PC-9 (cell line): ENCODE measurements at regions not wholly inside any gene's neighbourhood (a gene's known extent, or its start where the extent isn't known, plus 50 kb on each side); places are given as distances from the start of the nearest gene placed in this dataset.

Experiments
- EZH2 ChIP-seq: fragments of 200-600 bp; sonication (generic); IDR thresholded peaks from 2 replicates; pipeline ENCODE4 v1.8.0; 2017; ENCODE audit warnings: antibody characterized with exemption, low read depth
- TF ChIP-seq, protein P1 (sequence below): fragments of 200-600 bp; sonication (generic); conservative IDR thresholded peaks from 2 replicates; pipeline ENCODE4 v1.6.1; 2017; ENCODE audit warnings: mixed run types, antibody characterized with exemption, mild to moderate bottlenecking, moderate library complexity

DNA sequence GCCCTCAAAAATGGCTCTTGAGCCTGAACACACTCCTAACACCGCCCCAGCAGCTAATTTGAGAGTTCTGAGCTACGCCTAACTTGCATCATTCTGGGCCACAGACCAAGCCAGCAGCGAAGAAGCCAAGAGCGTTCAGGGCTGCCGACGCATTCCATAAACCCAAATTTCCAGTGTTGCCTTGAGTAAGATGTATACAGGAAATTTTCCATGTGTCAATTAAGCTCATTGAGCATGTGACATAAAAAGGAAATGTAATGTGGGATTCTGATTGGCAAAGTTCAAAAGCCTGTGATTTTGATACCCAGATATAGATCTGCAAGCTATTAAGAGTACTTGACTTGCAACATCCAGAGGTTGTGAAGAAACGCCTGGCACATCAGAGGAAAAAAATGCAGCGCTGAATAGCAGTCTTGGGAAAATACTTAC is 148.6 kb upstream of the NR2F2 start:
- TF ChIP-seq, protein P1, sequence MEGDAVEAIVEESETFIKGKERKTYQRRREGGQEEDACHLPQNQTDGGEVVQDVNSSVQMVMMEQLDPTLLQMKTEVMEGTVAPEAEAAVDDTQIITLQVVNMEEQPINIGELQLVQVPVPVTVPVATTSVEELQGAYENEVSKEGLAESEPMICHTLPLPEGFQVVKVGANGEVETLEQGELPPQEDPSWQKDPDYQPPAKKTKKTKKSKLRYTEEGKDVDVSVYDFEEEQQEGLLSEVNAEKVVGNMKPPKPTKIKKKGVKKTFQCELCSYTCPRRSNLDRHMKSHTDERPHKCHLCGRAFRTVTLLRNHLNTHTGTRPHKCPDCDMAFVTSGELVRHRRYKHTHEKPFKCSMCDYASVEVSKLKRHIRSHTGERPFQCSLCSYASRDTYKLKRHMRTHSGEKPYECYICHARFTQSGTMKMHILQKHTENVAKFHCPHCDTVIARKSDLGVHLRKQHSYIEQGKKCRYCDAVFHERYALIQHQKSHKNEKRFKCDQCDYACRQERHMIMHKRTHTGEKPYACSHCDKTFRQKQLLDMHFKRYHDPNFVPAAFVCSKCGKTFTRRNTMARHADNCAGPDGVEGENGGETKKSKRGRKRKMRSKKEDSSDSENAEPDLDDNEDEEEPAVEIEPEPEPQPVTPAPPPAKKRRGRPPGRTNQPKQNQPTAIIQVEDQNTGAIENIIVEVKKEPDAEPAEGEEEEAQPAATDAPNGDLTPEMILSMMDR: no peak
- TF ChIP-seq EZH2: no peak
